ENCODE measurements at regions not wholly inside any gene's neighbourhood (a gene's known extent, or its start where the extent isn't known, plus 50 kb on each side); places are given as distances from the start of the nearest gene placed in this dataset.

GRCh38 chr22:48358886-48359612 lies 1468.6 kb downstream of the BRD1 start:
- TF ChIP-seq CTCF (IDR thresholded peaks at IDR 0.05) = no peak
- no peak for TF ChIP-seq POLR2A (IDR thresholded peaks at IDR 0.05)

Data from esophagus squamous epithelium (tissue), 4 donors.